GM12892 (cell line): ENCODE measurements at regions not wholly inside any gene's neighbourhood (a gene's known extent, or its start where the extent isn't known, plus 50 kb on each side); places are given as distances from the start of the nearest gene placed in this dataset.

ENCODE experiments used
- POLR2A ChIP-seq: IDR thresholded peaks from 2 replicates; pipeline ENCODE4 v1.6.1; 2011; ENCODE audit warnings: low read depth, low read length, control low read depth
- POLR2AphosphoS5 ChIP-seq: IDR thresholded peaks from 2 replicates; pipeline ENCODE4 v1.6.1; 2011; ENCODE audit warnings: low read depth, low read length, control low read depth

- TF ChIP-seq POLR2AphosphoS5 (no peak), POLR2A (no peak)
These were observed 1282.5 kb downstream of the SUCLG1 start for GRCh38 chr2:83176539-83176938.
